SK-N-SH (cell line): ENCODE measurements at regions not wholly inside any gene's neighbourhood (a gene's known extent, or its start where the extent isn't known, plus 50 kb on each side); places are given as distances from the start of the nearest gene placed in this dataset.

Experiments
- CTCF ChIA-PET: fragments of 300-600, 350-600 bp; formaldehyde crosslinking; extraction: SDS; loops from one replicate; lab custom pipeline; 2021; lab: Yijun Ruan, JAX
- POLR2A ChIA-PET: fragments of 350-600 bp; sonication (Branson Sonifier 250); formaldehyde crosslinking; extraction: SDS; loops from one replicate; lab custom pipeline; 2020; ENCODE audit warnings: antibody characterized with exemption, inconsistent platforms; lab: Yijun Ruan, JAX
- DNase-seq: peaks from one replicate; pipeline ENCODE4 v3.0.0; 2012
- H2AFZ ChIP-seq: fragments of 200-600 bp; sonication (generic); 2 replicates; pipeline ENCODE4 v1.8.1; 2016; ENCODE audit warnings: antibody characterized with exemption, mild to moderate bottlenecking, low read depth
- H3F3A ChIP-seq: fragments of 200-600 bp; sonication (generic); replicated peaks from 2 replicates; pipeline ENCODE3; 2016; ENCODE audit warnings: antibody characterized with exemption, mild to moderate bottlenecking; ENCODE audit not compliant: insufficient read depth
- H3K27ac ChIP-seq, 2 experiments: fragments of 200-500 bp in 1 of 2; fragments of 200-600 bp in 1 of 2; sonication (Bioruptor generic) in 1 of 2; sonication (generic), shearing (Covaris generic) in 1 of 2; 2 replicates each; pipeline versions ENCODE4 v1.5.1 to v1.6.1; 2014 to 2016; ENCODE audit warnings: low read depth in 2 of 2, inconsistent platforms in 1 of 2, low read length in 1 of 2, mild to moderate bottlenecking in 1 of 2, mixed read lengths in 1 of 2
- H3K27me3 ChIP-seq: fragments of 200-600 bp; sonication (generic), shearing (Covaris generic); 2 replicates; pipeline ENCODE4 v1.6.1; 2016; ENCODE audit warnings: mixed run types; ENCODE audit not compliant: insufficient read depth
- H3K36me3 ChIP-seq, 2 experiments: fragments of 200-500 bp in 1 of 2; fragments of 200-600 bp in 1 of 2; sonication (Bioruptor generic) in 1 of 2; sonication (generic) in 1 of 2; replicated peaks in 1 of 2; 2 replicates each; pipeline versions ENCODE3 to v1.5.1; 2014 to 2016; ENCODE audit warnings: low read length in 1 of 2, mild to moderate bottlenecking in 1 of 2; ENCODE audit not compliant: insufficient read depth in 2 of 2, control insufficient read depth in 1 of 2
- H3K4me1 ChIP-seq, 2 experiments: fragments of 200-500 bp in 1 of 2; fragments of 200-600 bp in 1 of 2; sonication (Bioruptor generic) in 1 of 2; sonication (generic), shearing (Covaris generic) in 1 of 2; 2 replicates each; pipeline versions ENCODE4 v1.5.1 to v1.6.1; 2014 to 2016; ENCODE audit warnings: low read depth in 1 of 2, low read length in 1 of 2, mixed run types in 1 of 2; ENCODE audit not compliant: insufficient read depth in 2 of 2, control insufficient read depth in 1 of 2
- H3K4me2 ChIP-seq: fragments of 200-600 bp; sonication (generic), shearing (Covaris generic); 2 replicates; pipeline ENCODE4 v1.6.1; 2017; ENCODE audit warnings: mixed run types
- H3K4me3 ChIP-seq, 2 experiments: fragments of 200-500 bp in 1 of 2; fragments of 200-600 bp in 1 of 2; sonication (Bioruptor generic) in 1 of 2; sonication (generic), shearing (Covaris generic) in 1 of 2; 2 replicates each; pipeline versions ENCODE4 v1.5.1 to v1.8.1; 2014 to 2016; ENCODE audit warnings: low read depth in 2 of 2, inconsistent platforms in 1 of 2, low read length in 1 of 2, mild to moderate bottlenecking in 1 of 2, mixed read lengths in 1 of 2, moderate library complexity in 1 of 2
- H3K79me2 ChIP-seq: fragments of 200-600 bp; sonication (generic); 2 replicates; pipeline ENCODE4 v1.8.1; 2017; ENCODE audit warnings: mild to moderate bottlenecking; ENCODE audit not compliant: insufficient read depth
- H3K9ac ChIP-seq: fragments of 200-600 bp; sonication (generic); 2 replicates; pipeline ENCODE4 v1.6.1; 2017; ENCODE audit warnings: mixed run types
- H3K9me2 ChIP-seq: fragments of 200-600 bp; sonication (generic); 2 replicates; pipeline ENCODE4 v1.6.1; 2017; ENCODE audit warnings: mixed run types
- H3K9me3 ChIP-seq: fragments of 200-600 bp; sonication (generic); 2 replicates; pipeline ENCODE4 v1.6.1; 2017; ENCODE audit warnings: mixed run types, mild to moderate bottlenecking, moderate library complexity
- H4K20me1 ChIP-seq: fragments of 200-600 bp; sonication (generic); 2 replicates; pipeline ENCODE4 v1.6.1; 2017; ENCODE audit warnings: mild to moderate bottlenecking, mixed run types; ENCODE audit not compliant: insufficient read depth
- CTCF ChIP-seq: fragments of 200-600 bp; sonication (generic); IDR thresholded peaks from 2 replicates; pipeline ENCODE4 v1.6.1; 2017; ENCODE audit warnings: antibody characterized with exemption, mild to moderate bottlenecking, moderate library complexity
- ELF1 ChIP-seq: IDR thresholded peaks from 2 replicates; pipeline ENCODE4 v1.4.0; 2012
- EZH2phosphoT487 ChIP-seq: fragments of 200-600 bp; sonication (generic); IDR thresholded peaks from 2 replicates; pipeline ENCODE4 v1.6.1; 2017; ENCODE audit warnings: low read depth, mixed run types, mild to moderate bottlenecking, antibody characterized with exemption, moderate library complexity, borderline replicate concordance
- FOXJ3 ChIP-seq: sonication (generic); formaldehyde crosslinking; IDR thresholded peaks from 2 replicates; pipeline ENCODE4 v1.5.1; 2020; ENCODE audit warnings: mild to moderate bottlenecking, missing genetic modification reagents
- FOXM1 ChIP-seq: IDR thresholded peaks from 2 replicates; pipeline ENCODE4 v1.4.0; 2012; ENCODE audit warnings: low read depth, mild to moderate bottlenecking
- GABPA ChIP-seq: IDR thresholded peaks from 2 replicates; pipeline ENCODE4 v1.4.0; 2012; ENCODE audit warnings: low read depth, mild to moderate bottlenecking
- JUND ChIP-seq: IDR thresholded peaks from 2 replicates; pipeline ENCODE4 v1.4.0; 2012
- MAX ChIP-seq: IDR thresholded peaks from 2 replicates; pipeline ENCODE4 v1.4.0; 2012; ENCODE audit warnings: low read depth
- MXI1 ChIP-seq: IDR thresholded peaks from 2 replicates; pipeline ENCODE4 v1.6.1; 2012; ENCODE audit warnings: mild to moderate bottlenecking, low read depth, low read length, improper control_type of control experiment
- PBX3 ChIP-seq: IDR thresholded peaks from 2 replicates; pipeline ENCODE4; 2012
- RCOR1 ChIP-seq: fragments of 150-350 bp; IDR thresholded peaks from 2 replicates; pipeline ENCODE4 v1.6.1; 2017; ENCODE audit warnings: antibody characterized with exemption, low read length
- TEAD4 ChIP-seq: IDR thresholded peaks from 2 replicates; pipeline ENCODE4 v1.4.0; 2012; ENCODE audit warnings: mild to moderate bottlenecking, borderline replicate concordance; ENCODE audit not compliant: insufficient read depth
- USF1 ChIP-seq: IDR thresholded peaks from 2 replicates; pipeline ENCODE4 v1.4.0; 2012; ENCODE audit warnings: low read depth, borderline replicate concordance
- USF2 ChIP-seq: fragments of 150-350 bp; IDR thresholded peaks from 2 replicates; pipeline ENCODE4 v1.6.1; 2017; ENCODE audit warnings: antibody characterized with exemption, low read length, low read depth, borderline replicate concordance
- WGBS: methylation state at CpG from one replicate; pipeline ENCODE4 v1.1.6; 2017; ENCODE audit warnings: low lambda C conversion rate; 5-methylcytosine and 5-hydroxymethylcytosine counted together
- TF ChIP-seq, protein P1 (sequence below): IDR thresholded peaks from 2 replicates; pipeline ENCODE4 v1.6.1; 2012; ENCODE audit warnings: mild to moderate bottlenecking, low read depth, low read length, moderate library complexity

- H3K36me3 ChIP-seq, result no peaks in the 10 kb centered on the region
- CTCF ChIA-PET, result no interaction called here
- POLR2A ChIA-PET, result no interaction called here
- H3K9me3 ChIP-seq, result no peaks in the 10 kb centered on the region
- no peaks in the 10 kb centered on the region for H3K4me1 ChIP-seq
- no peak overlapping the region for H3K9ac ChIP-seq
- no peaks in the 10 kb centered on the region for H3K9me2 ChIP-seq
- no peaks in the 10 kb centered on the region for H3K27me3 ChIP-seq
- H3K4me3 ChIP-seq, result no peak overlapping the region
- 37% methylated on average over 14 of the region's 15 CpGs for WGBS
- H3K27ac ChIP-seq, result no peak overlapping the region
- DNase-seq, result no peak
- H2AFZ ChIP-seq, result no peak overlapping the region
- H3F3A ChIP-seq, result no peaks in the 10 kb centered on the region
- H4K20me1 ChIP-seq, result no peaks in the 10 kb centered on the region
- H3K79me2 ChIP-seq, result no peaks in the 10 kb centered on the region
- no peak for TF ChIP-seq TEAD4
- TF ChIP-seq FOXM1, result no peak
- TF ChIP-seq, protein P1, sequence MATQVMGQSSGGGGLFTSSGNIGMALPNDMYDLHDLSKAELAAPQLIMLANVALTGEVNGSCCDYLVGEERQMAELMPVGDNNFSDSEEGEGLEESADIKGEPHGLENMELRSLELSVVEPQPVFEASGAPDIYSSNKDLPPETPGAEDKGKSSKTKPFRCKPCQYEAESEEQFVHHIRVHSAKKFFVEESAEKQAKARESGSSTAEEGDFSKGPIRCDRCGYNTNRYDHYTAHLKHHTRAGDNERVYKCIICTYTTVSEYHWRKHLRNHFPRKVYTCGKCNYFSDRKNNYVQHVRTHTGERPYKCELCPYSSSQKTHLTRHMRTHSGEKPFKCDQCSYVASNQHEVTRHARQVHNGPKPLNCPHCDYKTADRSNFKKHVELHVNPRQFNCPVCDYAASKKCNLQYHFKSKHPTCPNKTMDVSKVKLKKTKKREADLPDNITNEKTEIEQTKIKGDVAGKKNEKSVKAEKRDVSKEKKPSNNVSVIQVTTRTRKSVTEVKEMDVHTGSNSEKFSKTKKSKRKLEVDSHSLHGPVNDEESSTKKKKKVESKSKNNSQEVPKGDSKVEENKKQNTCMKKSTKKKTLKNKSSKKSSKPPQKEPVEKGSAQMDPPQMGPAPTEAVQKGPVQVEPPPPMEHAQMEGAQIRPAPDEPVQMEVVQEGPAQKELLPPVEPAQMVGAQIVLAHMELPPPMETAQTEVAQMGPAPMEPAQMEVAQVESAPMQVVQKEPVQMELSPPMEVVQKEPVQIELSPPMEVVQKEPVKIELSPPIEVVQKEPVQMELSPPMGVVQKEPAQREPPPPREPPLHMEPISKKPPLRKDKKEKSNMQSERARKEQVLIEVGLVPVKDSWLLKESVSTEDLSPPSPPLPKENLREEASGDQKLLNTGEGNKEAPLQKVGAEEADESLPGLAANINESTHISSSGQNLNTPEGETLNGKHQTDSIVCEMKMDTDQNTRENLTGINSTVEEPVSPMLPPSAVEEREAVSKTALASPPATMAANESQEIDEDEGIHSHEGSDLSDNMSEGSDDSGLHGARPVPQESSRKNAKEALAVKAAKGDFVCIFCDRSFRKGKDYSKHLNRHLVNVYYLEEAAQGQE, result no peak
- no peak for TF ChIP-seq FOXJ3
- no peak for TF ChIP-seq PBX3
- TF ChIP-seq USF2, result no peak
- no peak for TF ChIP-seq ELF1
- no peak overlapping the region for H3K4me2 ChIP-seq
These were observed 1369.4 kb upstream of the PRMT6 start for GRCh38 chr1:105686874-105687690.

GRCh38 chr1:105700723-105701122, 1355.8 kb upstream of the PRMT6 start:
- 26% methylated on average over 2 of the region's 2 CpGs for WGBS
- Histone ChIP-seq H3K4me1 (no peaks in the 10 kb centered on the region), H4K20me1 (no peaks in the 10 kb centered on the region), H3K4me3 (no peak overlapping the region), H3K27ac (no peak overlapping the region), H3K79me2 (no peaks in the 10 kb centered on the region), H3K9ac (no peak overlapping the region), H3K9me3 (no peaks in the 10 kb centered on the region)
- DNase-seq, result no peak
- ChIA-PET POLR2A (no interaction called here), CTCF (no interaction called here)
- no peak for TF ChIP-seq USF1
- no peak for TF ChIP-seq MAX
- TF ChIP-seq CTCF, result no peak
- no peak for TF ChIP-seq ELF1
- no peak for TF ChIP-seq USF2
- no peak for TF ChIP-seq RCOR1
- TF ChIP-seq FOXM1, result no peak
- TF ChIP-seq JUND, result no peak
- TF ChIP-seq MXI1, result no peak
- TF ChIP-seq GABPA, result no peak
- no peak for TF ChIP-seq EZH2phosphoT487
- TF ChIP-seq, all 33 proteins: peak for 0
- Histone ChIP-seq H3F3A (no peaks in the 10 kb centered on the region), H3K9me2 (no peaks in the 10 kb centered on the region), H3K4me2 (no peak overlapping the region), H3K27me3 (no peaks in the 10 kb centered on the region), H3K36me3 (no peaks in the 10 kb centered on the region), H2AFZ (no peak overlapping the region)
